MCF 10A (cell line): ENCODE measurements at regions not wholly inside any gene's neighbourhood (a gene's known extent, or its start where the extent isn't known, plus 50 kb on each side); places are given as distances from the start of the nearest gene placed in this dataset.

ENCODE experiments used
- BruUV-seq: library from RNA; stranded (reverse); fragments of 400-500 nt; replicated peaks from 2 replicates; lab custom pipeline; 2021; lab: Mats Ljungman, UMichigan
- CTCF ChIA-PET: fragments of 300-600 bp; sonication (Branson Sonifier 250); formaldehyde crosslinking; extraction: SDS; loops from one replicate; lab custom pipeline; 2021; ENCODE audit warnings: antibody characterized with exemption, inconsistent platforms; lab: Yijun Ruan, JAX
- POLR2A ChIA-PET: fragments of 300-600, 350-650 bp; sonication (Branson Sonifier 250); formaldehyde crosslinking; extraction: SDS; loops from one replicate; lab custom pipeline; 2020; ENCODE audit warnings: antibody characterized with exemption, inconsistent platforms; lab: Yijun Ruan, JAX
- DNase-seq: peaks from one replicate; pipeline ENCODE4 v3.0.0-alpha.2; 2018; ENCODE audit not compliant: unreplicated experiment
- H3K27ac Mint-ChIP-seq: one replicate; pipeline ENCODE4 v1.8.0; 2022; ENCODE audit warnings: mild to moderate bottlenecking, low read depth, mixed read lengths; ENCODE audit not compliant: unreplicated experiment
- H3K27me3 Mint-ChIP-seq: one replicate; pipeline ENCODE4 v1.8.0; 2022; ENCODE audit warnings: mixed read lengths; ENCODE audit not compliant: insufficient read depth, unreplicated experiment
- H3K36me3 Mint-ChIP-seq: one replicate; pipeline ENCODE4 v1.8.0; 2022; ENCODE audit warnings: mild to moderate bottlenecking, moderate library complexity, mixed read lengths; ENCODE audit not compliant: insufficient read depth, unreplicated experiment
- H3K4me1 Mint-ChIP-seq: one replicate; pipeline ENCODE4 v1.8.0; 2022; ENCODE audit warnings: mixed read lengths; ENCODE audit not compliant: insufficient read depth, unreplicated experiment
- H3K4me3 Mint-ChIP-seq: one replicate; pipeline ENCODE4 v1.8.0; 2022; ENCODE audit warnings: mild to moderate bottlenecking, moderate library complexity, mixed read lengths; ENCODE audit not compliant: unreplicated experiment
- H3K9me3 Mint-ChIP-seq: one replicate; pipeline ENCODE4 v1.8.0; 2022; ENCODE audit warnings: mixed read lengths; ENCODE audit not compliant: unreplicated experiment
- CTCF ChIP-seq: fragments of 200-600 bp; IDR thresholded peaks from one replicate; pipeline ENCODE4 v1.8.0; 2022; ENCODE audit warnings: antibody characterized with exemption, mild to moderate bottlenecking; ENCODE audit not compliant: unreplicated experiment
- intact Hi-C: fragments of 100-400 bp; cut with micrococcal nuclease; formaldehyde crosslinking; loops from 2 replicates; pipeline ENCODE4 v1.14.1; 2022

DNA sequence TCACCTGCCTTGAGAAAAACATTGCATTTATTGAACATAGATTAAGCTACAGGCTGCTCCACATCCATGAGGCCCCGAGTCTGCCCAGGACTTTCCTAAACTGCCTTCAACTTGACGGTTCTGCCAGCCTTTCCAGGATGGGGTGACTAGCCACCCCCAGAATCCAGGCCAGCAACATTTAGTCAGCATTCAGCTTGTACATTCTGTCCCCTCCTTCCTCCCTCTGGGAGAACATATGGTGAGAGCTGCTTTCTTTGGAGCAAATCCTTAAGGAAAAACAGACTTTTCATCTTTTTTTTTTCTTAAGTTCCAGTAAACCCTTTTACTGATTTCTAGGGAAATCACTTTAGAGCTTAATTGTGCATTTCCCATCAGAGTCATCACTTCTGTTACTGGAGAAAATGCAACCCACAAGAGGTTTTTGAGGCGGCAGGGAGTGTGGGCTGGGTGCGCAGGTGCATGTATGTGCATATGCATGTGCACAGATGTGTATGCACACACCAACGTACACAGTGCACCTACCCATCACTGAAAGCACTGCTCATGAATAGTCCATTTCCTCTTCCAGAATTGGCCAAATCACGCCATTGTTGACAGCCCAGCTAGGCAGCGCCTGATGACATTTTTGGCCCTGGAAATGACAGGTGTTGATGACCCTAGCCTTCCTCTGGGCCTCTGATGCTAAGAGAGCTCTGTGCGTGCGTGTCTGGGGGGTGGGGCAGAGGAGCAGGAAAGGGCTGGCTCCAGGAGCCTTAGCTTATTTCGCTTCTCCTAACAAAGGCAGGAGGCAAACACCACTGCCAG lies 145.6 kb downstream of the HSD17B3 start:
- intact Hi-C loops: no loop called here
- no peaks in the 10 kb centered on the region for H3K9me3 Mint-ChIP-seq
- ChIA-PET CTCF (interaction anchor here (0.6 to 0.7 kb wide), 2 partner anchors 701 to 891 kb away, joined by 4 to 5 read pairs; no protein-coding TSS in a partner anchor), POLR2A (interaction anchor here (0.6 kb wide), 1 partner anchor 12 kb away, joined by 5 read pairs; no protein-coding TSS in a partner anchor)
- H3K27me3 Mint-ChIP-seq: peaks cover 28% of the 10 kb centered on the region
- TF ChIP-seq CTCF: no peak
- H3K4me1 Mint-ChIP-seq: no peaks in the 10 kb centered on the region
- no peak for DNase-seq
- no peak overlapping the region for H3K4me3 Mint-ChIP-seq
- BruUV-seq: no TSS peak
- H3K27ac Mint-ChIP-seq: no peak overlapping the region
- H3K36me3 Mint-ChIP-seq: no peaks in the 10 kb centered on the region

DNA sequence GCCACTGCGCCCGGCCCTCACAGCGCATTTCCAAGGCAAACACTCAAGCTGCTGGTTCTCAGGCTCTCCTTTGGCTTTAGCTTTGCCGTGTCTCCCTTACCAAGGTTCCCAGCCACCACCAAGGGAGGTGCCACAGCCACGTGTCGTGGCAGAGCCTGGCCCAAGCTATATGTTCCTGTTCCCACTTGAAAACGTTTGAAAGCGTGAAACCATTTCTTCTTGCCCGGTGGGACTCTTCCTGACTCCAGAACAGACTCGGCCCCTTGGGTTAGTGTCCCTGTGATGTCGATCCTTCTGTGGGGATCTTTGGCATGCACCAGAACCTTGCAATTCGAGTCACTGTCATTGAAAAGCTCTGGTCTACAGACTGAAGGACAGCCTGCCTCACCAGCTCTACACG lies 147.9 kb downstream of the HSD17B3 start:
- H3K4me3 Mint-ChIP-seq: no peak overlapping the region
- CTCF ChIA-PET: interaction anchor here (0.6 to 0.7 kb wide), 2 partner anchors 104 to 956 kb away, joined by 3 read pairs; no protein-coding TSS in a partner anchor
- no peaks in the 10 kb centered on the region for H3K9me3 Mint-ChIP-seq
- H3K4me1 Mint-ChIP-seq: no peaks in the 10 kb centered on the region
- H3K36me3 Mint-ChIP-seq: no peaks in the 10 kb centered on the region
- no TSS peak for BruUV-seq
- intact Hi-C loops: no loop called here
- peaks cover 9% of the 10 kb centered on the region for H3K27me3 Mint-ChIP-seq
- no peak overlapping the region for H3K27ac Mint-ChIP-seq
- POLR2A ChIA-PET: no interaction called here
- no peak for DNase-seq
- TF ChIP-seq CTCF: no peak

DNA sequence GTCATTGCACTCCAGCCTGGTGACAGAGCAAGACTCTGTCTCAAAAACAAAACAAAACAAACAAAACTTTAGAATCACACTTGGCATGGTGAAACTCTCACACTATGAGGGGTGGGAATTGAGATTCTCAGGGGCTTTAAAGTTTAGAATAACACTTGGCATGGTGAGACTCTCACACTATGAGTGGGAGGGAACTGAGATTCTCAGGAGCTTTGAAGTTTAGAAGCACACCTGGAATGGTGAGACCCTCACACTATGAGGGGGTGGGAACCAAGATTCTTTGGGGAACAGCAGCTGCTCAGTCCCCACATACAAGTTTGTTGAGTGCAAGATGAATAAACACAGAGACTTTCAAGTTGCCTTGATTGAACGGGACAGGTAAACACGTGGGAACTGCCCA lies 149.4 kb downstream of the HSD17B3 start:
- Mint-ChIP-seq H3K4me1 (no peaks in the 10 kb centered on the region), H3K27ac (no peak overlapping the region), H3K27me3 (peaks cover under 1% of the 10 kb centered on the region), H3K4me3 (no peak overlapping the region), H3K9me3 (no peaks in the 10 kb centered on the region), H3K36me3 (no peaks in the 10 kb centered on the region)
- POLR2A ChIA-PET: no interaction called here
- TF ChIP-seq CTCF: no peak
- intact Hi-C loops: no loop called here
- DNase-seq: no peak
- CTCF ChIA-PET: no interaction called here
- no TSS peak for BruUV-seq

- intact Hi-C loops: no loop called here
- peaks cover 8% of the 10 kb centered on the region for H3K9me3 Mint-ChIP-seq
- POLR2A ChIA-PET: no interaction called here
Measured at GRCh38 chr9:96150324-96151227, 151.4 kb downstream of the HSD17B3 start.

More at GRCh38 chr9:96150324-96151227, 151.4 kb downstream of the HSD17B3 start:
- Mint-ChIP-seq H3K36me3 (no peaks in the 10 kb centered on the region), H3K4me3 (no peak overlapping the region), H3K27me3 (peaks cover 17% of the 10 kb centered on the region), H3K27ac (no peak overlapping the region), H3K4me1 (no peaks in the 10 kb centered on the region)
- no peak for DNase-seq
- no TSS peak for BruUV-seq
- CTCF ChIA-PET: interaction anchor here (0.6 kb wide), 1 partner anchor 63 kb away, joined by 4 read pairs; no protein-coding TSS in a partner anchor
- TF ChIP-seq CTCF: no peak
